Loucy (cell line): ENCODE measurements at regions not wholly inside any gene's neighbourhood (a gene's known extent, or its start where the extent isn't known, plus 50 kb on each side); places are given as distances from the start of the nearest gene placed in this dataset.

Experiments
- H2AFZ ChIP-seq: fragments of 200-600 bp; sonication (generic); 2 replicates; pipeline ENCODE4 v1.6.0; 2016; ENCODE audit warnings: antibody characterized with exemption, mild to moderate bottlenecking, low read length, moderate library complexity
- H3F3A ChIP-seq: fragments of 200-600 bp; 2 replicates; pipeline ENCODE4 v1.6.0; 2016; ENCODE audit warnings: antibody characterized with exemption, low read depth, mild to moderate bottlenecking
- H3K27me3 ChIP-seq: fragments of 200-600 bp; sonication (generic); 2 replicates; pipeline ENCODE4 v1.6.1; 2014; ENCODE audit warnings: low read length, mild to moderate bottlenecking; ENCODE audit not compliant: insufficient read depth, poor library complexity, severe bottlenecking
- H3K36me3 ChIP-seq: fragments of 200-600 bp; sonication (generic); 2 replicates; pipeline ENCODE4 v1.6.1; 2016; ENCODE audit warnings: low read length; ENCODE audit not compliant: insufficient read depth
- H3K4me1 ChIP-seq: fragments of 200-600 bp; sonication (generic); 2 replicates; pipeline ENCODE4 v1.5.1; 2014; ENCODE audit warnings: low read length, mild to moderate bottlenecking; ENCODE audit not compliant: insufficient read depth, poor library complexity, severe bottlenecking
- H3K4me2 ChIP-seq: fragments of 200-600 bp; sonication (generic); 2 replicates; pipeline ENCODE4 v1.6.0; 2014; ENCODE audit warnings: antibody characterized with exemption, low read length, low read depth, mild to moderate bottlenecking; ENCODE audit not compliant: poor library complexity, severe bottlenecking
- H3K4me3 ChIP-seq: fragments of 200-600 bp; sonication (generic); 2 replicates; pipeline ENCODE4 v1.5.1; 2014; ENCODE audit warnings: low read length, mild to moderate bottlenecking, mixed read lengths; ENCODE audit not compliant: poor library complexity, severe bottlenecking
- H3K79me2 ChIP-seq: fragments of 200-600 bp; sonication (generic); 2 replicates; pipeline ENCODE4 v1.6.1; 2014; ENCODE audit warnings: low read length; ENCODE audit not compliant: insufficient read depth
- H3K9ac ChIP-seq: fragments of 200-600 bp; sonication (generic); 2 replicates; pipeline ENCODE4 v1.6.0; 2014; ENCODE audit warnings: mild to moderate bottlenecking, low read depth, low read length, moderate library complexity; ENCODE audit not compliant: poor library complexity, severe bottlenecking
- H3K9me2 ChIP-seq: fragments of 200-600 bp; sonication (generic); replicated peaks from 2 replicates; pipeline ENCODE4 v1.6.1; 2016; ENCODE audit warnings: low read depth, low read length, mixed read lengths
- H3K9me3 ChIP-seq: fragments of 200-600 bp; sonication (generic); 2 replicates; pipeline ENCODE4 v1.6.1; 2014; ENCODE audit warnings: mild to moderate bottlenecking, antibody characterized with exemption, low read length, low read depth; ENCODE audit not compliant: insufficient read depth
- H4K20me1 ChIP-seq: fragments of 200-600 bp; sonication (generic); 2 replicates; pipeline ENCODE4 v1.6.0; 2014; ENCODE audit warnings: antibody characterized with exemption, low read length, mild to moderate bottlenecking; ENCODE audit not compliant: insufficient read depth, poor library complexity, severe bottlenecking
- EZH2phosphoT487 ChIP-seq: fragments of 200-600 bp; IDR thresholded peaks from 2 replicates; pipeline ENCODE4 v1.6.1; 2018; ENCODE audit warnings: antibody characterized with exemption, mild to moderate bottlenecking, moderate library complexity, borderline replicate concordance
- TF ChIP-seq, protein P1 (sequence below): fragments of 200-600 bp; sonication (generic); conservative IDR thresholded peaks from 2 replicates; pipeline ENCODE4 v1.5.1; 2014; ENCODE audit warnings: mild to moderate bottlenecking, antibody characterized with exemption, low read length

GRCh38 chr4:13193662-13194061, 290.5 kb downstream of the RAB28 start:
- Histone ChIP-seq H3K9ac (no peak overlapping the region), H3K4me1 (no peaks in the 10 kb centered on the region), H3K36me3 (no peaks in the 10 kb centered on the region), H2AFZ (no peak overlapping the region), H3K27me3 (no peaks in the 10 kb centered on the region), H3K9me3 (no peaks in the 10 kb centered on the region), H4K20me1 (no peaks in the 10 kb centered on the region), H3K79me2 (no peaks in the 10 kb centered on the region), H3F3A (no peaks in the 10 kb centered on the region), H3K9me2 (no peaks in the 10 kb centered on the region), H3K4me3 (no peak overlapping the region), H3K4me2 (no peak overlapping the region)
- no peak for TF ChIP-seq EZH2phosphoT487
- TF ChIP-seq, protein P1, sequence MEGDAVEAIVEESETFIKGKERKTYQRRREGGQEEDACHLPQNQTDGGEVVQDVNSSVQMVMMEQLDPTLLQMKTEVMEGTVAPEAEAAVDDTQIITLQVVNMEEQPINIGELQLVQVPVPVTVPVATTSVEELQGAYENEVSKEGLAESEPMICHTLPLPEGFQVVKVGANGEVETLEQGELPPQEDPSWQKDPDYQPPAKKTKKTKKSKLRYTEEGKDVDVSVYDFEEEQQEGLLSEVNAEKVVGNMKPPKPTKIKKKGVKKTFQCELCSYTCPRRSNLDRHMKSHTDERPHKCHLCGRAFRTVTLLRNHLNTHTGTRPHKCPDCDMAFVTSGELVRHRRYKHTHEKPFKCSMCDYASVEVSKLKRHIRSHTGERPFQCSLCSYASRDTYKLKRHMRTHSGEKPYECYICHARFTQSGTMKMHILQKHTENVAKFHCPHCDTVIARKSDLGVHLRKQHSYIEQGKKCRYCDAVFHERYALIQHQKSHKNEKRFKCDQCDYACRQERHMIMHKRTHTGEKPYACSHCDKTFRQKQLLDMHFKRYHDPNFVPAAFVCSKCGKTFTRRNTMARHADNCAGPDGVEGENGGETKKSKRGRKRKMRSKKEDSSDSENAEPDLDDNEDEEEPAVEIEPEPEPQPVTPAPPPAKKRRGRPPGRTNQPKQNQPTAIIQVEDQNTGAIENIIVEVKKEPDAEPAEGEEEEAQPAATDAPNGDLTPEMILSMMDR = no peak; the same call in 1 of the 2 replicates

DNA sequence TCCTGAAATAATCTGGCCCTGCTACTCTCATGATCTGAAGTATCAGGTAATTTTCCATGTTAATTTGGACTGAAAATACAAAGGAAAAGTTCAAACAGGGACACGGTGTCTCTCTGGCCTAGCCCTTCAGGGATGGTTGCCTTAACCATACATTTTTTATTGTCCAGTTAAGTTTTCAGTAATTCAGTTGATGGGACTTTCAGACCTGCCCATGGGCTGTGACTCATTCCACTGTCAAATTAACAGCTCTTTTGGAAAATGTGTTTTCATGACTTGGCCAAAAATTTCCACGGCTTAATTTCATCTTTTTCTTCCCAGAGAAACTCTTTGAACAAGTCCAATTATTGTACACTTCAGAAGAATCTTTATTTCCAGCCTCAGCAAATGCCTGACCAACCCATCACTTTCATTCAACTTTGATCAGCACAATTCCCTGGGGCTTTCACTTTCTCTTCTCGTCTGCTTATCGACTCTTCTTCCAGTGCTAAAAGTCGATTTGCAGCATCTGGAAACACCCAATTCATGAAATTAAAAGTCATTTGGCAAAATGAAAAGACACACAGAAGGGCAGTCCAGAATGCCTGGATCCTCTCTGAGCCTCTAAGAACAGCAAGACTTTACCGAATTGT, 293.9 kb downstream of the RAB28 start:
- no peak overlapping the region for H3K4me2 ChIP-seq
- H3K36me3 ChIP-seq = no peaks in the 10 kb centered on the region
- H3K9me2 ChIP-seq = no peaks in the 10 kb centered on the region
- no peaks in the 10 kb centered on the region for H3K9me3 ChIP-seq
- no peak overlapping the region for H3K9ac ChIP-seq
- H3K4me3 ChIP-seq = no peak overlapping the region
- no peaks in the 10 kb centered on the region for H3K79me2 ChIP-seq
- no peak overlapping the region for H2AFZ ChIP-seq
- no peaks in the 10 kb centered on the region for H3K4me1 ChIP-seq
- TF ChIP-seq EZH2phosphoT487 = no peak
- TF ChIP-seq, protein P1 = no peak
- H4K20me1 ChIP-seq = no peaks in the 10 kb centered on the region
- H3F3A ChIP-seq = no peaks in the 10 kb centered on the region
- H3K27me3 ChIP-seq = no peaks in the 10 kb centered on the region

- no peaks in the 10 kb centered on the region for H3K79me2 ChIP-seq
- no peaks in the 10 kb centered on the region for H3K36me3 ChIP-seq
- TF ChIP-seq, protein P1 = no peak
- no peak for TF ChIP-seq EZH2phosphoT487
- no peak overlapping the region for H3K4me3 ChIP-seq
- H3K4me1 ChIP-seq = no peaks in the 10 kb centered on the region
- no peaks in the 10 kb centered on the region for H3K27me3 ChIP-seq
- H3K4me2 ChIP-seq = no peak overlapping the region
- H3K9me3 ChIP-seq = no peaks in the 10 kb centered on the region
- H3F3A ChIP-seq = no peaks in the 10 kb centered on the region
- no peaks in the 10 kb centered on the region for H3K9me2 ChIP-seq
- H4K20me1 ChIP-seq = no peaks in the 10 kb centered on the region
- no peak overlapping the region for H2AFZ ChIP-seq
- no peak overlapping the region for H3K9ac ChIP-seq
These were observed 299.9 kb downstream of the RAB28 start for GRCh38 chr4:13184199-13184598.
